ENCODE measurements at regions not wholly inside any gene's neighbourhood (a gene's known extent, or its start where the extent isn't known, plus 50 kb on each side); places are given as distances from the start of the nearest gene placed in this dataset.

DNA sequence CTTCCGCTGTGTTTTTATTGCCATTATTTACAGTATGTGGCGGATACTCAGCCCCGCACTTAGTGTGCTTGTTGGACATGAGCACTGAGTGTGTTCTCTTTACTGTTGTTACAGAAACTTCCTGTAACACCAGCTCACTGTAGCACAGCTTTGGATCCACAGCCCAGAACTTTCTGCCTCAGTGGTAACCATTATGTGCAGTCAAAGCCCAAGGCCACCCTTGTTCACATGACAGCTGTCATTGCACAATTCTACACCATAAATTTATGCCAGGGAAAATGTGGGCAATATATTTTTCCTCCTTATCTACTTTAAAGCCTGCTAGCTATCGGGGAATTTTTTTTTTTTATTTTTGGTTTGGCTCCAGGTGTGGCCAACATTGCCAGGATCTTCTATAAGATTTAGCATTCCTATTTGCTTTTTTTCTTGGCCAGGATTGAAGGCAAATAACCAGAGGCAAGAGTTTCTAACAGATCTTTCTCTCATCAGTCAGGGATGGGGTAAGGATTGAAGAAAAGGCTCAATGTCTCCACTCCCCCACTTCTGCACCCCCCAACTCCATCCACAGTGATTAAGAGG lies 176.0 kb upstream of the PELI2 start:
- no peak for DNase-seq (ENCODE audit: low read depth)

DNA sequence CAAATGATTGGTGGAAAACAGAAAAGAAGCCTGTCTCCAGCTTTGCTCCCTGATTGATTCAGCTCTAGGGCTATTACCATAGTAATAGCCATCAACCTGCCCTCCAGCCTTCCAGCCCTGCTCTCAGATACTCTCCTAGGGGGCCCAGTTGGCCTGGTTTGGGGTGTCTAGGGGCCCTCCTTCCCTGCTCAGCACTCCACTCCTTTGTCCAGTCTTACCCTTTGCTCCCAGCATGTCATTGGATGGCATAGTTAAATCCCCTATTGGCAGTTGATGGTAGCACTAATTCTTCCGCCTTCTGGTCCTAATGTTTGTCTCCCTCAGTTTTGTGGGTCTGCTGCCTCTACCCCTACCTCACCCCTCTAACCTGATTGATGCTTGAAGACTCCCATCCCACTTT lies 175.4 kb upstream of the PELI2 start:
- DNase-seq (ENCODE audit: low read depth): no peak

DNA sequence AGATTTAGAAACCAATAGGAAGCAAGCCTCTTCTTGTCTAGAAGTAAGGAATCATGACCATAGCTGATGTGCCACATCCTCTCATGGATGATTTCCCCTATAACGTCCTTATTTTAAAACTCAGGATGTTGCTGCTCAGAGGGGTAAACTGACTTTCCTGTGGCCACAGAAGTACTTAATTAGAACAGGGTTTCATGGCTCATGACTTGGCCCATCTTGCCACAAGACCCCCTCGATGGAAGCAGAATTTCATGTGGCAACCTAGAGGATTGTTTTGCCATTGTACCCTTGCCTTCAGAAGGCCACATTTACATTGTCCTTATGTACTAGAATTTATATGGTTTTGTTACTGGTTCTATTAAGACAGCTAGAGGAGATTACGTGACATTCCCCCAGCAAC lies 173.5 kb upstream of the PELI2 start:
- DNase-seq (ENCODE audit: low read depth): no peak

DNA sequence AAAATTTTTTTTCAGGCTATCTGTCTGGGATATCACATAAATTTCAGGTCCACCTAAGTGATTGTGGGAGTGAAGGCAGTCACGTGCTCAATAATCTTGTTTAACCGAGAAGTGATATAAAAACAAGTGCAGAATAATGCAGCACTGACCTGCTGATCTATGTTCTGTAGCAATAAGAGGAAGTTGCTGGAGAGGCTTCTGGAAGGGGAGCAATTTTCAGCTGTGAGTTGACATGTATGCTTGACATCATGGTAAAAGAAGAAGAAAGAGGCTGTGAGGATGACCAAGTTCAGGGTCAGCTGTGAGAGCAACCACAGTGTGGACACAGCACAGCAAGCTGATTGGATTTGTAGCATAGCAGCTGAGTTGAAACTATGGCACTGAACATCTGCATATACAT lies 172.0 kb upstream of the PELI2 start:
- no peak for DNase-seq (ENCODE audit: low read depth)

DNA sequence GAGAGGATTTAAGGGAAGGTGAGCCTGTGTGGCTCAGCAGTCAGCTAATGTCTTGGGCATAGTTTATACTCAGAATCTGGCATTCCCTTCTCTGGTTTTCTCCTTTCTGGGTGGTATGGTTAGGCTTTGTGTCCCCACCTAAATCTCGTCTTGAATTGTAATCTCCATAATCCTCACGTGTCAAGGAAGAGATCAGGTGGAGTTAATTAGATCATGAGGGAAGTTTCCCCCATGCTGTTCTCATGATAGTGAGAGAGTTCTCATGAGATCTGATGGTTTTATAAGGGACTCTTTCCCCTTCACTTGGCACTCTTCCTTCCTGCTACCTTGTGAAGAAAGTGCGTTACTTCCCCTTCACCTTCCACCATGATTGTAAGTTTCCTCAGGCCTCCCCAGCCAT lies 169.8 kb upstream of the PELI2 start:
- no peak for DNase-seq (ENCODE audit: low read depth)

DNA sequence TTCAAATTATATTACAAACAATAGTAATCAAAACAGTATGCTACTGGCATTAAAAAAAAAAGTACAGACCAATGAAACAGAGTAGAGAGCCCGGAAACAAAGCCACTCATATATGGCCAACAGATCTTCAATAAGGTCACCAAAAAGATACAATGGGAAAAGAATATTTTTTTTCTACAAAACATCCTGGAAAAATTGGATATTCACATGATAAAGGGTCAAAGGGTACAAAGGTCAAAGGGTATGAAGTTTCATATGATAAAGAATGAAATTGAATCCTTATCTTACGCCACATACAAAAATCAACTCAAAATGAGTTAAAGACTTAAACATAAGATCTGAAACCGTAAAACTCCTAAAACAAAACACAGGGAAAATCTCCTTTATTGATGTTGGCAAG lies 168.5 kb upstream of the PELI2 start:
- no peak for DNase-seq (ENCODE audit: low read depth)

DNA sequence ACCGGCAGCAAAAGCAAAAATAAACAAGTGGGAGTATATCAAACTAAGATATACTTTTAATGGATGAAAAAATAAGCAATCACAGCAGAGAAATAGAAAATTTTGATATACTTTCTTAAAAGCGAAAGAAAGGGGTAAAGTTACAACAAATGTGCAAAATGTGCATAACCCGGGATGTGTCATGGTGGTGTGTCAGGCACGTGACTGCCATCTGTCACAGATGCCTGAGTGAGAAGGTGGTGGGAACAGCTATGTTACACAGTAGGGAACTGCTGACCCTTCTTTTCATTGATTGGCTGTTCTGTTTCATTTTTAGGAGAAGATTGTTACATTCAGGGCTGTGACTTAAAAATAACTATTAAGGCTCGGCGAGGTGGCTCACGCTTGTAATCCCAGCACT lies 168.1 kb upstream of the PELI2 start:
- DNase-seq (ENCODE audit: low read depth): no peak

DNA sequence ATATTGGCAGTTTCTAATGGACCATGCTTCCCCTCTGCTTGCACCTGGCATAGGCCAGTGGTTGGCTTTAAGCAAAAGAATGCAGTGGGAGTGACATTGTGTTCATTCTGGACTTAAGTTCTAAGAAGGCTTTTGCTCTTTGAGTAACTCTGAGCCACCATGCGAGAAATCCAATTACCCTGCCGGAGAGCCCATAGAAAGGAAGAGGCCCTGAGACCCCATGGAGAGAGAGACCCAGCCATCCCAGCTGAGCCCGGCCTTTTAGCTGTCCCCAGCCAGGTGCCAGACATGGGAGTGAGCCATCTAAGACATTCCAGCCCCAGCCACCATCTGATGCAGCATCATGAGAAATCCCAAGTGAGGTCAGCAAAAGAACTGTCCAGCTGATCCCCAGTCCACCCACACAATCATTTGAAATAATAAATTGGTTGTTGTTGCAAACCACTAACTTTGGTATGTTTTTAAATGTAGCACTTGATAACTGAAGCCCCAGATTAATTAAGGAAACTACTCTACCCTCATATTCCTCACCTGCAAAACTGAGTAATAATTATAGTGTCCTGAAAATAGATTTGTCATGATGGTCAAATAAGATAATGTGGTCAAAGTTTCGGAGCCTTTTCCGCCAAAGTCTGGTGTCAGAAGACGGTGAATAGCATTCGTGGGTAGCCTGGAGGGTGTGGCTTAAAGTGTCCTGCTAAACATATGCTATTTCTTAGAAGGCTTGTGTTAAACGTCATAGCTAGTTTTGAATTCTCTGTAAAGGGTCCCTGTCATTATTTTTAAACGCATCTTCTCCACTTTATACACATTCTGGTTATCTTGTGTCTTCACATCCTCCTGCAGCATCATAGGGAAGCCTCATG lies 166.6 kb upstream of the PELI2 start:
- DNase-seq (ENCODE audit: low read depth): no peak

DNA sequence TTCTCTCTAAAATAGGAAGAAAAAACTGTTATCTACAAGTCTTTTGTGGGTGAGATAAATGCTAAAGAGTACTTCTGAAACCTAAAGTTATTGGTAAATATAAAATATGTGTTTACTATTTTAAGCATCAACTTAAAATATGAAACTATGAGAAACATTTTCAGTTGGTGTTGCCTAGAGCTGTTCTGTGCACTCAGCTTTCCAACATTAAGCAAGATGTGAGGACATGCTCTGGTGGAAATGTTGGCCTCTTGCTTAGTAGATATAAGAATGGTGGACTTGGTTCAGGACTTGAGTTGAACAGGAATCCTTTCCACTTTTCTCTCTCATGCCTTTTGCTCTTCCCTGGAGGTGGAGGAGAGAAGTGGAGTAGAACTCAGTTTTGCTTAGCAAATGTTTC lies 164.1 kb upstream of the PELI2 start:
- no peak for DNase-seq (ENCODE audit: low read depth)

DNA sequence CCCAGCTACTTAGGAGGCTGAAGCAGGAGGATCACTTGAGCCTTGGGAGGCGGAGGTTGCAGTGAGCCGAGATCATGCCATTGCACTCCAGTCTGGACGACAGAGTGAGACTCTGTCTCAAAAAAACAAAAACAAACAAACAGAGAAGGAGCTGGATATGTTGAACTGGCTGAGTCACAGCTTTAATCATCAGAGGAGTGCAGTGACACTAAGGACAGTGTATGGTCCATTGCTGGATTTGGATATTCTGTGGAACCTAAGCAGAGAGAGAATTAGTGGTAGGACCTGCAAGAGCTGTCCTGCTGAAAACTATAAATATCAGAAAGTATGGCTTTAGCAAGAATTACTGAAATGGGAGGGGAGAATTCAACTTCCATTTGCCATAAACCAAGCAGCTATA lies 163.0 kb upstream of the PELI2 start:
- DNase-seq (ENCODE audit: low read depth): no peak

DNA sequence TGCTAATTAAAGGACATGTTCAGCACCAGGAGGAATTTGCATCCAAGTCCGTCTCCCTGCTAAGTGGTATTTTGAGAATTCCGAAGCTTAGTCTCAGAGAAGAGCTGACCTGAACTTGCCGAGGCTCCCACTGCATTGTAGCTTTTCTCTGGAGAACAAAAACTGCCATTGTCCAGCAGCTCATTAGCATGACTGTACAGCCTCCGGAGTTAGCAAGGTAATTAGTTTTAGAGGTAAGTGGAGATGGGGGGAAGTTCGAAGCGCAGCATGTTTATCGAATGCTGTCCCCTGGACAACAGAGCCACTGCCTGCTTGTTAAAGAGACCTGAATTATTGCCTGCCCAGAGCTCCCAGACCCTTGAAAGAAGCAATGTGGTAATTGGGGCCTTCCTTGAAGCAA lies 160.3 kb upstream of the PELI2 start:
- DNase-seq (ENCODE audit: low read depth): no peak

DNA sequence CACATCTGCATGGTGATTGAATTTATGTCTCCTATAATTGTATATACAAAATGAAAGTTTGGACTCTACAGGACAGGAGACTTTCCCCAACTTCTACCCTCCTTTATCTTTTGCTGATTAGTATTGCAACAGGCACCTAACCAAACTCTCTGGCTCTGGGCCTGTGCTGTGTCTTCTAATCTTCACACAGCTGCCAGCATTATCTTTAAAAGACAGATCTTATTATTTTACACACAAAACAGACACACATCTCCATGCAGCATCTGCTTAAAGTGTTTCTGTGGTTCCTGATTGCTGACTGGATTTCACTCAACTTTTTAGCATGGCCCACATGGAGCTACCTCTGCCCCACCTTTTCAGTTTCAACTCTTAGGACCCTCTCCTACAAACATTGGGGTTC lies 154.9 kb upstream of the PELI2 start:
- DNase-seq (ENCODE audit: low read depth): no peak

DNA sequence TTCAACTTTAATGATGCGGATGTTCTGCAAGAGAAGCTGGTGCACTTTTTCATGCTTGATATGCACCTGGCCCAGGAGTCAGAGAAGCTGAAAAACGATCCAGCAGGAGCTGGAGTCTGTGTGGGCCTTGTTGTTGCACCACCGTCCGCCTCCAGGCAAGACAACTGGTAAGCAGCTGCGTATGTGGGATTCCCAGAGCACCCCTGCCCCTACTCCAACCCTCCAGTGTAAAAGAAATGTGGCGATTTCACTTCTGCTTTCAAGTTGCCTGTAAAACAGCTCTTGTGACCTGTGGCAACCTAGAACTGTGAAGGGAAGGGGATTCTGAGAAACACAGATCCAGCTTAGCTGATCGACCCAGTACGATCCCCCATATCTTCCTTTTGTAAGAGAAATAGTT lies 154.1 kb upstream of the PELI2 start:
- no peak for DNase-seq (ENCODE audit: low read depth)

DNA sequence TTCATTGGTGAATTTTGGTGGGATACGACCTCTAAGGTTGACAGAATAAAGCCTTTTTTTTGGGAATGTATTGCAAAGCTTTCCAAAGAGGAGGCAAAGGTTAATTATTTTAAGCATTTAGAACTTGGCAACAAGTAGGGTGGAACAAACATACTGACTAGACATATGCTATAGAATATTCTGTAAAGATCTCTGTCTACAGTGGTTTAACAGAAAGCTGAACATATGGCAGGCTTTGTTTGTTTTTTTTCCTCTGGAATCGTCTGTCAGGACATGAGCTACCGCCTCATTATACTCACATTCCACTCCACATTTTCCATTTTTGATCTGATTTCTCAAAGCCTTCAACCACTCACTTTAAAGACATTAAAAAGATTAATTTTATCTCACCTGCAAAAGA lies 153.4 kb upstream of the PELI2 start:
- DNase-seq (ENCODE audit: low read depth): no peak

DNA sequence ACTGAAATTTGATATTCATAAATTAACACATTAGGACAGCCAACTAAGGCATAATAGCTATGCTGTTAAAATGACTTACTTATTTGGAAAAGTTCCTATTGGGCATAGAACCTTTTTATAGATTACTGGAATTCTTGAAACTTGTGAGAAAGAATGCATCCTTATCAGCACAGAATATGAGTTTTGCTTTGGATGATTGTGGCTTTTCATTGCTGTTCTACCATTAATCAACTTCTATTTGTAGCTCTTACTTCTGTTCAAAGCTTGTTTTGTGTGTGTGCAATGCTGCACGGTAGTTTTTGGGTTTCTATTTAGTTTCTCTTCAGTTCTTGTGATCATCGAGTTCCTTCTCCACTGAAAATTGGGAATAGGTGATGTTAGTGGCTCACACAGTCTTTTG lies 152.4 kb upstream of the PELI2 start:
- DNase-seq (ENCODE audit: low read depth): no peak

DNA sequence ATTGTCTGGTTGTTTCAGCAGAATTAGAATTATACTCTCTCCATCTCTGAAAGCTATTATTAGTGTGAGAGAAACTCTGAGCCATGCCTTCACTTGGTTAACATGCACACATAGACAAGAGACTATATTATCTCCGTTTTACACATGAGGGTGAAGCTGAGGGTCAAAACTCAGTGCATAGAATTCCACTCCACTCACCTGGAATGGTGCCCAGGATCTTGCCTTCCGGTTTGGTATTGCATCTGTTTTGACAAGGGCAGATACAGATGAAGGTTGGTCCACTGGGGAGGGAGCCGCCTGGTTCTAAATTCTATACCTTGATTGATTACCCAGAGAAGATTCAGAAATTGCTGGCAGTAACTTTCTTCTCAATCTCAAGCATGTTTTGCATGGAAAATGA lies 149.5 kb upstream of the PELI2 start:
- DNase-seq (ENCODE audit: low read depth): no peak

DNA sequence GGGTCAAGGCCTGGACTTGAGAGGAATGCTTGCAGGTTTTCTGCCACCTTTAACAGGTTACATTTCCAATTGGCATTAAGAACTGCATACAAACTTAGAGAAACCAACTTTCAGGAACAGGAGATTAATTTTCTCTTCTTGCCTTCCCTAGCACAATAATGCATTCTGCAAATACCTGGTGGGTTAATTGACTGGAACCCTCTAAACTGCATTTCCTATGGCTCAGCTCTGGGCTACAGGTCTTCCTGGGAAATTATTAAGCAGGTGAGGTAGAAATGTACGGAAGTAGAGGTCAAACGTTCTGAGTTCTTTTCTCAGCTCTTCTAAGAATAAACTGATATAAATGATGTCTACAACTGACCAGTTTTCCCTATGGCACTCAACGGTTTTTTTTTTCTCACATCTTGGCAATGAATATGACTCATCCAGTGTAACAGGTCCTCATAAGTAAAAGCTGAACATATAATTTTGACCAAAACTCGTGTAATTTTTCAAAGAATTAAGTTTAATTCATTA lies 144.9 kb upstream of the PELI2 start:
- DNase-seq (ENCODE audit: low read depth): no peak

DNA sequence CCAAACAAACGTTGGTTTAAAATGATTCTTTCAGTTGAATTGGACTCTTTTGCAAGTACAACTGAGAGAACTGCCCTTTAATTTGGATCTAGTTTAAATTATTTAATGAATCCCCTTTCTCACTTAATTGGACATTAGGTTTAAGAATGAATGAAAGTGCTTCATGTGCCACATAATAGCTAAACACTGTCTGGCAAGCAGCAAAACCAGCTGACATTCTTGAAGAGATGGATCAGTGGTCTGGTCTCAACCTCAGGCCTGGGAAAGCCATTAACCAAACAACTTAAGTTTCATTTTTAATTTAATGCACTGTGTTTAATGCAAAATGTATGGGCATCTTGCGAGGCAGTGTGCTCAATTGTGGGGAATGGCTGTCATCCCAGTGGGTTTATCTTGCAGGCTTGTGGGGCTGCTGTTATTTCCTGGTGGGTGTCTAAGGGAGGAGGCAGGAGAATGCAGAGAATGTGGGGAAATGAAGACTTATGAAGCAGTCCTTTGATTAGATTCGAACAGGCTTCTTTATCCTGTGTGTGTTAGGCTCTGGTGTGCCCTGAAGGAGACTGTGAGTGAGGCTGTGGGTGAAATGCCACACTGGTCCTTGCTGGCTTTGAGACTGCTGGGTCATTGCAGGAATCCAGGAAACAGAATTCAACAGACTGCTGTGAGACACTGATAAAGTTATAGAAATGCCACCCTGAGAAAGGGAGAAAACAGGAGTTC lies 144.1 kb upstream of the PELI2 start:
- no peak for DNase-seq (ENCODE audit: low read depth)

DNA sequence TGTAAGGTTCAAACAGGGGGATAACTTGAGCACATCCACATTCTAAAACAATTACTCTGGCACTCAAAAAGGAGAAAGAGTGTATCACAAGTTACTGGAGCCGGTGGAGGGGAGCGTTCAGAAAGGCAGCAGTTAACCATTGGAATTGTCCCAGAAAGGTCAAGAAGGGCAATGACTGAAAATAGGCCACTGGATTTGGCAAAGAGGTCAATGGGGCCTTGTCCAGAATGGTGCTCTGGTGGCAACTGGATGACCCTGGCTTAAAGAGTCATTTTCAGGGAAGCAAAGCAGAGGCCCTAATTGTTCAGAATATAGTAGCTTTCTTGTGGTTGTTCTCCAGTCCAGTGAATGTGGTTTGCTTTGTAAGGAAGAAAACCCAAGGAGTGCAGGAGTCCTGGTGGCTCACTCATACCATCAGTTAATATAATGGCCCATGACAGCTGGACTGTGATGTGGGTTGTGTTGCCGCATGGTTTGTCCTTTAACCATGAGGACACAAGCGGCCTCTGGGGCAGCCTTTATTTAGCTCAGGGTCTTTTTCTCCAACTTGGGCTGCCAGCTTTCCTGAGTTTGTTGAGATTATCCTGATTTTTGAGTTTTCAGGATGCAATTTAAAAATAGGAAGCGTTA lies 142.8 kb upstream of the PELI2 start:
- DNase-seq (ENCODE audit: low read depth): no peak

DNA sequence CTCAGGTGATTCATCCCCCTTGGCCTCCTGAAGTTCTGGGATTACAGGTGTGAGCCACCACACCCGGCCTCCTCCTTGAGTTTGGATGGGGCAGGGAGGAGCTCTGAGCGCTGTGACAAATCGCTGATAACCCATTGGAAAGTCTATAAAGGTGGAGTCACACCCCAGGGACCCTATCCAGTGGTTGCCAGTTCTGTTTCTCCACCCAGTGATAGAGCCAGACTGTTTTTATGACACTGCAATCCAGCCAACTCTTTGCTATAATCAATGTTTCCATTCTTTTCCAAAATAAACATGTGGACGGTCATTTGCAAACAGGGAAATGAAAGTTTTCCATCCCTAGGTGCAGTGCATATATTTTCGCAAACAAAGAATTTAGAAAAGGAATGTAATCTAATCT lies 142.0 kb upstream of the PELI2 start:
- DNase-seq (ENCODE audit: low read depth): no peak

DNA sequence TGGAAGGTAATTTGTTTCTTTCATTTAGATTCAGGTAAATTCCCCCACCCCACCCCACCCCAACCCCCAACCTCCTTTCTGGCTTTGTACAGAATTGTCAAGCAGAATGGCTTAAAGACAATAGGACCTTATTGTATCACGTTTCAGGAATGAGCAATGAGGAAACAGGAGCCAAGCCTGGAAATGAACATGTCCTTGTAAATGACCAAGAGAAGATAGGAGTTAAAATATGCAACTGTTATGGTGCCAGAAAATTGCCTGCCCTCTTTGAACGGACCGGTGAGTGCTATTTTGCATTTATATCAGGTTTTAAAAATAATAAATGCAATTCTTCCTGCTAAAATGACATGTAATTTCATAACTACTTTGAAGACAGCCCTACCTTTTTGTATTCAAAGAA lies 141.6 kb upstream of the PELI2 start:
- no peak for DNase-seq (ENCODE audit: low read depth)

DNA sequence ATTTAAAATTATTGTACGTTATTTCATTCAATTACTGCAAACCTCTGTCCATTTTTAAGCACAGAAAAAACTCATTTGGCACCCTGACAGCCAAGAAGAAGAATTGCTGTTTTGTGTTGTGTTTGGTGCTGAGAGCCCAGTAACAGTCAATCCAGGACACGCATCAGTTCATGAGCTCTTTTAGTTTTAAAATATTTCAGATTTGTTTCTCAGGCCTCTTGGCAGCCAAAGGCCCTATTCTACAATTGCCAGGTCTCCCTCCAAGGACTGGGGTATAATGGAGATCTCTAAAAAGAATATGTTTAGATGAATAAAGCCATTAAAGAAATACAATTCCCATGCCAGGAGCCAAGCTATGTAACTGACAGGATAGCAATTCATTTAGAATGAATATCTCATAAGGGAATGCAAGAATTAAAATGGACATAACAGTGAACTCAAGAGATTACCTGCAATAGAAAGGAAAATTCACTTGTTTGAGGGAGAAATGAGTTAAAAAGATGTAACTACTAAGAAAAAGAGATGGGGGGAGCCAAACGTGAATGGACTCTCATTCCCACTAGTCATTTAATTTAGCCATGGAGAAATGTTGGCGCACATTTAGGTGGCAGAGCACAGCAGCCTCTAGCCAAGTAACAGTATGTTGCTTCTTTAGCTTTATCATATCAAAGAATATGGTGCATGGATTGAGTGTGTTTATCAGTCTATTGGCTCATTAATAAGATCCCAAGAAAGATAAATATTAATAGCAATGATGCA lies 140.6 kb upstream of the PELI2 start:
- no peak for DNase-seq (ENCODE audit: low read depth)

Measured in ELR (cell line).